B cell (primary cell): ENCODE measurements at regions not wholly inside any gene's neighbourhood (a gene's known extent, or its start where the extent isn't known, plus 50 kb on each side); places are given as distances from the start of the nearest gene placed in this dataset.

ENCODE experiments used
- ATAC-seq: fragments of 200-7000 bp; cut with Tn5 transposase; one replicate; pipeline ENCODE4 v1.10.0; 2021; ENCODE audit warnings: low read depth, mild to moderate bottlenecking, moderate number of reproducible peaks, moderate library complexity
- CTCF ChIA-PET: fragments of 350-600 bp; sonication (Branson Sonifier 250); formaldehyde crosslinking; loops from one replicate; lab custom pipeline; 2021; ENCODE audit warnings: antibody characterized with exemption, inconsistent platforms; lab: Charles Lee
- POLR2A ChIA-PET: fragments of 350-600 bp; sonication (Branson Sonifier 250); formaldehyde crosslinking; loops from one replicate; lab custom pipeline; 2021; ENCODE audit warnings: antibody characterized with exemption; lab: Charles Lee
- DNase-seq: peaks from one replicate; pipeline ENCODE4 v3.0.0; 2013
- H2AFZ ChIP-seq: 2 replicates; pipeline ENCODE4 v1.6.1; 2012; ENCODE audit warnings: mild to moderate bottlenecking, low read depth, low read length; ENCODE audit not compliant: insufficient read depth, poor library complexity, severe bottlenecking
- H3K27ac ChIP-seq, 2 donors: 1 replicate in 1 of 2; 2 replicates in 1 of 2; pipeline ENCODE4 v1.5.1; 2012 to 2013; ENCODE audit warnings: low read length in 2 of 2, mild to moderate bottlenecking in 2 of 2, moderate library complexity in 1 of 2
- H3K27me3 ChIP-seq, 4 experiments: fragments of 200-600 bp in 1 of 4; sonication (generic) in 1 of 4; replicated peaks in 1 of 4; 1 replicate in 2 of 4; 2 replicates in 2 of 4; pipeline versions ENCODE4 v1.6.1 to v1.7.0; 2013 to 2016; ENCODE audit warnings: low read length in 3 of 4, mild to moderate bottlenecking in 2 of 4, mixed read lengths in 1 of 4, moderate library complexity in 1 of 4; ENCODE audit not compliant: insufficient read depth in 4 of 4, control insufficient read depth in 3 of 4; ENCODE audit errors: control extremely low read depth in 1 of 4
- H3K36me3 ChIP-seq, 2 experiments: replicated peaks in 1 of 2; 1 replicate in 1 of 2; 2 replicates in 1 of 2; pipeline versions ENCODE4 v1.6.1 to v1.7.1; 2013; ENCODE audit warnings: low read length in 1 of 2; ENCODE audit not compliant: insufficient read depth in 2 of 2, control insufficient read depth in 1 of 2; ENCODE audit errors: control extremely low read depth in 1 of 2, extremely low read depth in 1 of 2
- H3K4me1 ChIP-seq, 2 donors: fragments of 200-600 bp in 1 of 2; sonication (generic) in 1 of 2; 1 replicate in 1 of 2; 2 replicates in 1 of 2; pipeline versions ENCODE4 v1.5.1 to v1.6.1; 2013 to 2017; ENCODE audit warnings: low read length in 2 of 2; ENCODE audit not compliant: control insufficient read depth in 2 of 2, insufficient read depth in 2 of 2
- H3K4me2 ChIP-seq: replicated peaks from 2 replicates; pipeline ENCODE3; 2012; ENCODE audit warnings: mild to moderate bottlenecking, low read depth, low read length; ENCODE audit not compliant: poor library complexity, severe bottlenecking
- H3K4me3 ChIP-seq, 5 experiments: fragments of 200-600 bp in 1 of 5; sonication (generic) in 1 of 5; 1 replicate in 3 of 5; 2 replicates in 2 of 5; pipeline versions ENCODE4 v1.5.1 to v1.7.0; 2011 to 2016; ENCODE audit warnings: low read length in 4 of 5, mild to moderate bottlenecking in 4 of 5, low read depth in 2 of 5, control low read depth in 1 of 5, moderate library complexity in 1 of 5; ENCODE audit not compliant: insufficient read depth in 1 of 5; ENCODE audit errors: control extremely low read depth in 1 of 5, extremely low read depth in 1 of 5
- H3K79me2 ChIP-seq: fragments of 200-600 bp; sonication (generic); one replicate; pipeline ENCODE4 v1.6.0; 2016; ENCODE audit warnings: low read length; ENCODE audit not compliant: control insufficient read depth, insufficient read depth
- H3K9ac ChIP-seq: fragments of 200-600 bp; sonication (generic); 2 replicates; pipeline ENCODE4 v1.6.1; 2017; ENCODE audit warnings: mild to moderate bottlenecking, low read length, moderate library complexity
- H3K9me3 ChIP-seq, 3 donors: one replicate each; pipeline versions ENCODE4 v1.6.1 to v1.7.1; 2013; ENCODE audit warnings: low read length in 2 of 3; ENCODE audit not compliant: control insufficient read depth in 2 of 3, insufficient read depth in 1 of 3; ENCODE audit errors: control extremely low read depth in 1 of 3
- H4K20me1 ChIP-seq: 2 replicates; pipeline ENCODE4 v1.6.0; 2012; ENCODE audit warnings: mild to moderate bottlenecking, low read length; ENCODE audit not compliant: insufficient read depth, control insufficient read depth, poor library complexity, severe bottlenecking
- H3K27ac Mint-ChIP-seq: one replicate; pipeline ENCODE4 v1.8.0; 2021; ENCODE audit warnings: mixed read lengths
- H3K27me3 Mint-ChIP-seq: one replicate; pipeline ENCODE4 v1.8.0; 2021; ENCODE audit warnings: mixed read lengths
- H3K4me1 Mint-ChIP-seq: one replicate; pipeline ENCODE4 v1.8.0; 2021; ENCODE audit warnings: mixed read lengths
- H3K4me3 Mint-ChIP-seq: one replicate; pipeline ENCODE4 v1.8.0; 2021; ENCODE audit warnings: mixed read lengths
- H3K9me3 Mint-ChIP-seq: one replicate; pipeline ENCODE4 v1.8.0; 2022; ENCODE audit warnings: mixed read lengths; ENCODE audit not compliant: insufficient read depth
- EZH2 ChIP-seq: IDR thresholded peaks from 2 replicates; pipeline ENCODE4 v1.6.1; 2012; ENCODE audit warnings: borderline replicate concordance, low read depth, mild to moderate bottlenecking, moderate library complexity, low read length; ENCODE audit not compliant: insufficient read depth, poor library complexity, severe bottlenecking
- WGBS: methylation state at CpG from one replicate; pipeline ENCODE4 v1.1.5; 2013; ENCODE audit warnings: missing lambda C conversion rate; ENCODE audit not compliant: insufficient coverage; 5-methylcytosine and 5-hydroxymethylcytosine counted together
- intact Hi-C: fragments of 100-400 bp; cut with micrococcal nuclease; formaldehyde crosslinking; loops from one replicate; pipeline ENCODE4 v1.10.0; 2022
- TF ChIP-seq, protein P1 (sequence below): fragments of 200-600 bp; IDR thresholded peaks from one replicate; pipeline ENCODE4 v1.8.0; 2022; ENCODE audit warnings: antibody characterized with exemption, mild to moderate bottlenecking

DNA sequence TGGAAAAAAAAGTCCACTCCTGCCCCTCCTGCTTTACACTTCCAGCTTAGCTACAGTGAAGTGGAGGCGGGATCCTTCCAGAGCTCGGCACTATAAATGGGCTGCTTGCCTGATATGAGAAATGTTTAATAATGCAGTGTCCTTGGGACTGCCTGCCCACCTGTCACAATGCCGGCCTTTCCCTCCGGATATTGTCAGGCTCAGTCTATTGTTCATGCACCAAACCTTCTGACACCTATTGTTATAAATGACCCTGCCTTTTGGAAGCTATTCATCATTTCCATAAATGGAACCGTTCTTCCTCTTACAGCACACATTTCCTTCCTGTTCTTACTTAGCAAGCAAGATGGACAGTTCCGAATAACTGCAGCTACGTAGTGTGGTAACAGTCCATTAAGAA is 146.3 kb downstream of the DMAC1 start:
- Histone ChIP-seq H4K20me1 (no peaks in the 10 kb centered on the region), H3K4me3 (no peak overlapping the region), H3K27ac (no peak overlapping the region), H3K79me2 (no peaks in the 10 kb centered on the region), H3K36me3 (no peaks in the 10 kb centered on the region), H2AFZ (no peak overlapping the region), H3K4me1 (peaks cover 0 to 6% of the 10 kb centered on the region in 2 donors), H3K27me3 (no peaks in the 10 kb centered on the region), H3K4me2 (no peak overlapping the region), H3K9me3 (peaks cover 0 to 9% (median 0%) of the 10 kb centered on the region in 3 donors), H3K9ac (no peak overlapping the region)
- DNase-seq (no peak), ATAC-seq (no peak)
- no peak overlapping the region for H3K4me3 Mint-ChIP-seq
- POLR2A ChIA-PET: no interaction called here
- H3K27ac Mint-ChIP-seq: no peak overlapping the region
- 12% methylated on average over 3 of the region's 7 CpGs for WGBS
- no peaks in the 10 kb centered on the region for H3K9me3 Mint-ChIP-seq
- intact Hi-C loops: no loop called here
- CTCF ChIA-PET: no interaction called here
- H3K4me1 Mint-ChIP-seq: peaks cover 10% of the 10 kb centered on the region
- TF ChIP-seq, protein P1, sequence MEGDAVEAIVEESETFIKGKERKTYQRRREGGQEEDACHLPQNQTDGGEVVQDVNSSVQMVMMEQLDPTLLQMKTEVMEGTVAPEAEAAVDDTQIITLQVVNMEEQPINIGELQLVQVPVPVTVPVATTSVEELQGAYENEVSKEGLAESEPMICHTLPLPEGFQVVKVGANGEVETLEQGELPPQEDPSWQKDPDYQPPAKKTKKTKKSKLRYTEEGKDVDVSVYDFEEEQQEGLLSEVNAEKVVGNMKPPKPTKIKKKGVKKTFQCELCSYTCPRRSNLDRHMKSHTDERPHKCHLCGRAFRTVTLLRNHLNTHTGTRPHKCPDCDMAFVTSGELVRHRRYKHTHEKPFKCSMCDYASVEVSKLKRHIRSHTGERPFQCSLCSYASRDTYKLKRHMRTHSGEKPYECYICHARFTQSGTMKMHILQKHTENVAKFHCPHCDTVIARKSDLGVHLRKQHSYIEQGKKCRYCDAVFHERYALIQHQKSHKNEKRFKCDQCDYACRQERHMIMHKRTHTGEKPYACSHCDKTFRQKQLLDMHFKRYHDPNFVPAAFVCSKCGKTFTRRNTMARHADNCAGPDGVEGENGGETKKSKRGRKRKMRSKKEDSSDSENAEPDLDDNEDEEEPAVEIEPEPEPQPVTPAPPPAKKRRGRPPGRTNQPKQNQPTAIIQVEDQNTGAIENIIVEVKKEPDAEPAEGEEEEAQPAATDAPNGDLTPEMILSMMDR: no peak
- no peak for TF ChIP-seq EZH2
- H3K27me3 Mint-ChIP-seq: peaks cover 7% of the 10 kb centered on the region

DNA sequence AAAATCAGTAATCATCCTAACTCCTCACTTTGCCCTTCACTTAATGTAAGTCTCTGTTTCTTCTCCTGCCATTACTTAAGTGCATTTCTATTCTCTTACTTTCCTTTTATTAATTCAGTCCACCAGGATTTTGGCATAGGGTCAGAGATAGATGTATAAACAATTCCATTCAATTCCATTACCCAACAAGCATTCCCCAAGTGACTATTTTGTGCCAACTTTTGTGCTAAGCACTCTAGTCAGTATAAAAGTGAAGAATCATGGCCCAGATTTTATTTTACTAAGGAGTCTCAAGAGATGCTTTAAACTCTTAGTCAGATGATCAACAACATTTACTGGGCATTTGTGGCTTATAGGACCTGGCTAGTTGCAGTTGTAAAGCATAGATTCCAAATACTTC is 159.3 kb downstream of the DMAC1 start:
- Histone ChIP-seq H3K4me3 (no peak overlapping the region), H3K27me3 (no peaks in the 10 kb centered on the region), H3K9ac (no peak overlapping the region), H3K4me2 (no peak overlapping the region), H3K9me3 (peaks cover 0 to 4% (median 2%) of the 10 kb centered on the region in 3 donors), H3K36me3 (no peaks in the 10 kb centered on the region), H3K79me2 (no peaks in the 10 kb centered on the region), H4K20me1 (no peaks in the 10 kb centered on the region), H3K27ac (no peak overlapping the region), H3K4me1 (no peaks in the 10 kb centered on the region), H2AFZ (no peak overlapping the region)
- TF ChIP-seq EZH2: no peak
- TF ChIP-seq, protein P1: no peak
- H3K4me1 Mint-ChIP-seq: no peaks in the 10 kb centered on the region
- no peak overlapping the region for H3K4me3 Mint-ChIP-seq
- CTCF ChIA-PET: no interaction called here
- no peaks in the 10 kb centered on the region for H3K27me3 Mint-ChIP-seq
- intact Hi-C loops: no loop called here
- H3K27ac Mint-ChIP-seq: no peak overlapping the region
- POLR2A ChIA-PET: no interaction called here
- no peak for ATAC-seq
- no peak for DNase-seq
- peaks cover 7% of the 10 kb centered on the region for H3K9me3 Mint-ChIP-seq
